ENCODE measurements at regions not wholly inside any gene's neighbourhood (a gene's known extent, or its start where the extent isn't known, plus 50 kb on each side); places are given as distances from the start of the nearest gene placed in this dataset.

DNA sequence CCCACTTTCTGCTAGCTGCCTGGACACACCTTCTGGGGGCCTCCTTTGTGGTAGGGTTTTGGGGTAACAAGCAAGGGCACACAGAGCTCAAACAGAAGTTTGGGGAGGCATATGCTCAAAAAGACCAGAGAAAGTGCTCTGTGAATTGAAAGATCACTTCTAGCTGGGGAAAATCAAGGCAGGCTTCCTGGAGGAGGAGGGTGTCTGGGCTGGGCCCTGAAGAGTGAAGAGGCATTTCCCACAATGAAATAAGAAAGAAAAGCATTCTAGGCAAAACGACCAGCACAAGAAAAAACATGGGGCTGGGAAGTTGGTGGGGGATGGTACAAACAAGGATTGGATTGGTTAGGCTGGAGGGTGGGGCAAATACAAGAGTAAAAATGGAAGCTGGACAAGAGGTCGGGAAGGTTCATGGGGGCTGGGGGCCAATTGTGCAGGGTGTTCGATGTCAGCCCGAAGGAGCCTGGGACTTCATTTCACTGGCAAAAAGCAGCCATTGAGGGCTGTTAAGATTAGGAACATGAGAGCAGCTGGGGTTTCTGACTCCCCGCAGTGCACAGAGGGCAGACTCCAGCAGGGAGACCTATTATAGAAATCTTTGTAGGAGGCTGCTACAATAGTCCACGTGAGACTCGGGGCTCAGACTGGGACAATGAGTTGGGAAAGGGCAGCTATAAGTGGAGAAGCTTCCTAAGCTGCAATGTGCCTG, 51.5 kb upstream of the CMKLR1 start:
- ATAC-seq (no peak), DNase-seq (ENCODE audit: missing footprints) (no peak)
- intact Hi-C loops (cut with DNase I): no loop called here

DNA sequence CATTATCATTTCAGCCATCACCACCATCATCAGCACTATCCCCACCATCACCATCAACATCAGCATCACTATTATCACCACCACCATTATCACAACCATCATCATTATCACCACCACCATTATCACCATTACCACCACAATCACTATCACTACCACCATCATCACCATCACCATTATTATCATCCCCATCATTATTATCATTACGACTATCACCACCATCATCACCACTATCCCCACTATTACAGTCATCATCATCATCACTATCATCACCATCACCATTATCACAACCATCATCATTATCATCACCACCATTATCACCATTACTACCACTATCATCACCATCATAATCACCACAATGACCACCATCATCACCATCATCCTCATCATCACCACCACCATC, 50.4 kb upstream of the CMKLR1 start:
- ATAC-seq (no peak), DNase-seq (ENCODE audit: missing footprints) (no peak)
- intact Hi-C loops (cut with DNase I): no loop called here
